Stimulated activated CD4-positive, alpha-beta T cell treated with anti-CD3 and anti-CD28 coated beads, TNF-alpha, amount 100 ng/mL, for 1 hour (primary cell): ENCODE measurements at regions not wholly inside any gene's neighbourhood (a gene's known extent, or its start where the extent isn't known, plus 50 kb on each side); places are given as distances from the start of the nearest gene placed in this dataset.

Experiments
- DNase-seq, 3 donors: peaks; one replicate each; pipeline ENCODE4 v3.0.0-alpha.2; 2020; ENCODE audit warnings: low read depth in 3 of 3, low spot score in 1 of 3

- no peak for DNase-seq
Measured at GRCh38 chr18:71028285-71028762, 739.5 kb downstream of the SOCS6 start.

GRCh38 chr18:71027531-71027930 is 738.7 kb downstream of the SOCS6 start:
- DNase-seq = no peak

DNA sequence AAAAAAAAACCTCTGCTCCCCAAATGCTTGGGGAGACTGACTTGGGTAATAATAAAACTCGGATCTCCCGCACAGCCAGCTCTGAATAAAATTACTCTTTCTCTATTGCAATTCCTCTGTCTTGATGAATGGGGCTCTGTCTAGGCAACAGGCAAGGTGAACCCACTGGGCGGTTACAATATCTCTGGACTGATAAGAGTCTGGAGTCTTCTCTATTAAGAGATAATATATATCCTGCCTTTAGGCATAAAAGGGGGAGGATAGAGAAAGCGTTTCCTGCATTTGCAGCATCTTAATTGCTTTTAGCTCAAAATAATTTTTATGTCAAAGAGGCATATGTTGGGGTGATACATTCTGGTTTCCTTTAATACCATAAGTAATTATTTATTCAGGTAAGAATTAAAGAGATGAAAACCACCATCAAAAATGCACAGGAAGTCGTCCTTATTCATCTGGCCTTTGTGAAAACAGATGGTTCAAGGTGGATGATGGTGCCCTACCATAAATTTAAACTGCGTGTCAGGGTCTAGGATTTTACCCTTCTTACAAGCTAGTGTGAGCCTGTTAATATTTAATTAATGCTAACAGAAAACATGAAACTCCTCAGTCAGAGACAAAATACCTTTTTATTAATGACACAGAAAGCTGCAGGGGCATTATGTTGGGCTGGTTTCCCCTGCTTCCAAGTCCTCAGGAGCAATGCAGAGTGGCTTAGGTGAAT is 736.8 kb downstream of the SOCS6 start:
- no peak for DNase-seq

- DNase-seq = no peak
Measured at GRCh38 chr18:71022389-71022788, 733.5 kb downstream of the SOCS6 start.

- DNase-seq = no peak
Measured at GRCh38 chr18:71021030-71021362, 732.2 kb downstream of the SOCS6 start.

DNA sequence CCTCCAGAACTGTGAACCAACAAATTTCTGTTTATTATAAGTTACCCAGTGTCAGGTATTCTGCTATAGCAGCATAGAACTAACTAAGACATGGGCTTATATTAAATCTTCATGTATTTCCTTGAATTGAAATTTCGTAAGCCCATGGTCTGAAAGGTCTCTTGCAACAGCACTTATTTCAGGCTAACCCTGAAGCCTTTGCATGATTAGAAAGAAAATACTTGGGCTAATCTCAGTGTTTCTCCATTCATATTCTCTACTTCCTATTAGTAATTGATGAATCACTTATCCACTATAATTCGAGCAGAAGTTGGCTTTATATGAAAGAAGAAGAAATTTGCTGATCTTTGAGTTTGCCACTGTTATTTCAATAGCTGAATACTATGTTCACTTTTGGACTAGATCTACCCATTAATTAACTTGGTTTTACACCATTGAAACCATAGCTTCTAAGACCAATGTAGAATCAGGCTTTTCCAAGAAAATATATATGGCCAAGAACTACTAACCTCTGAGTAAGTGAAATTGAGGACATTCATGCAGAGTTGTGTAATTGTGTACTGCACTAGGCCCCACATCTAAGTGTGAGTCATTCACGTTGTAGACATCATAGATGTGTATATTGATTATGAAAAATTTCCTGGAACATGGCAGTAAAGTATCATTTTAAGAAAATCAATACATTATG is 731.6 kb downstream of the SOCS6 start:
- no peak for DNase-seq

GRCh38 chr18:71018816-71019215 is 730.0 kb downstream of the SOCS6 start:
- DNase-seq = no peak

GRCh38 chr18:71012789-71013188 is 723.9 kb downstream of the SOCS6 start:
- no peak for DNase-seq

- DNase-seq = no peak
Measured at GRCh38 chr18:71011389-71011788, 722.5 kb downstream of the SOCS6 start.

DNA sequence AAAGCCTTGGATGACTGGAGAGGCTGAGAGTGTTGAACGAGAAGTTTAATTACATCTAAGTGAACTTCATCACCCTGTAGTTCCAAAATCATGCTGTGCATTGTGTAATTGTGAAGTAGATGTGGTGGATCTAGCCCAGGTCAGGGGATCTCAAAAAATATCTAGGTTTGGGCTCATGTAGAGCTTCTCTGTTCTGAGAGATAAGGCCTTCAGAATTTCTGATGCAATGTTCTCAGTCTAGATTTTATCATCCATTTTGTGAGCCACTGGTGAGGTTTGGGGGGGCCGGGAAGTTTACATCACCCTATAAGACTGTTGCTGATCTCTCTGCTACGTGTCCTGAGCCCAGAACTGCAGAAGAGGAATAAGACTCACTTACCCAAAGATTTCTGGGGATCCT is 719.4 kb downstream of the SOCS6 start:
- DNase-seq = no peak

DNA sequence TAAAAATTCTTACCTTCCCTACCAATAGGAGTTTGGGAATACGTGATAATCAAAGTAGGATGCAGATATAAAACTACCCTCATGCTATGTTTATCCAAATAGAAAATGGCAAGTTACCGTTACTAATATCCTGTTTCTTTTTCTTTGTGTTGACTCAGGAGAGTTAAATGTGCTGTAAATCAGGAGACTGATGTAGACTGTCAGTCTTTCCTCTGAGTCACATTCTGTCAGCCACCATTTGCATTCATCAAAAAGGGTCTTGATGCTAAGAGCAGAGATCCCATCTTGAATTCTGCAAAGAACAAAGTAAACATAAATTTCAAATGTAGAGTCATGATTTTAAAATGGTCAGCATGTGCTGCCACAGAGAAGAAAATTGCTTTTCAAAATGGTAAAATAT is 712.8 kb downstream of the SOCS6 start:
- no peak for DNase-seq

DNA sequence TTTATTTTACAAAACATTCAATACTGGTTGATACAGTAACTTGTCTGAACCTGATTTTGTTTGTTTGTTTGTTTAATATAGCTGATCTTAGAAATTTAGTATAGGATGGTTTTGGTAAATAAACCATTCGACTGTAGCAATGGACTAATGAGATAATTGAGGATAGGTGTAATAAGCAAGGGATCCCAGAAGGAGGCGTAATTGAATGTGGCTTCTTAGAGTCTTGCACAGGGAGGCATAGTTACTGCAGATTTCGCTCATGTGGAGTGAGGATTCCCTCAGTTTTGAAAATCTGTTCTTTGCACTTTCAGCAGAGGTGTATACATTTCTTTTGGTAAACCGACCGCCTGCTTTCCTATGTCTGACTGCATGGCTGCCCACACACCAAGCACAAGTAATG is 709.6 kb downstream of the SOCS6 start:
- no peak for DNase-seq

DNA sequence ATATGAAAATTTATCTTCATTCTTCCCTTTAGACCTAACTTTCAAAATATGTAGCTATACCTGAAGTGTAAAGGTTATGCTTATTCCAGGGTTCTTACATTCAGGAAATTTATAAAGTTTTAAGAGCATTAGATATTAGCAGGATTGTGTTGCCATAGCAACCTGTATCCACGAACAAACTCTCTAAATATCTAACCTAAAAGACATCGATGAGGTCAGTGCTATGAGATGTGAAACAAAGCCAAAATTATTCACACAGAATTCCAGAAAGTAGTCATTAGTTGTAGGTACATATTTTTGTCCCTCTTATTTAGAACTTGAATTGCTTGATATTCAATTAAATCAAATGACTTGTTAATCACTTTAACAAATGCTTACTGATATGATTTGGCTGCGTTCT is 705.3 kb downstream of the SOCS6 start:
- no peak for DNase-seq

- no peak for DNase-seq
Measured at GRCh38 chr18:70991577-70991976, 702.7 kb downstream of the SOCS6 start.

DNA sequence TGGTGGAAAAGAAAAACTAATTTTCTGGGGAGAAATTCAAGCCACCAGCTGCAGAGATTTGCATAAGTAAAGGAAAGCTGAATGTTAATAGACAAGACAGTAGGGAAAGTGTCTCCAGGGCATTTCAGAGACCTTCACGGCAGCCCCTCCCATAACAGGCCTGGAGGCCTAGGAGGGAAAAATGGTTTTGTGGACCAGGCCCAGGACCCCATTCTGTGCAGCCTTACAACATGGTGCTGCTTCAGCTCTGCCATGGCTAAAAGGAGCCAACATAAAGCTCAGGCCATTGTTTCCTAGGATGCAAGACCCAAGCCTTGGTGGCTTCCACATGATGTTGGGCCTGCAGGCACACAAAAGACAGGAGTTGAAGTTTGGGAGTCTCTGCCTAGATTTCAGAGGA is 697.1 kb downstream of the SOCS6 start:
- DNase-seq = no peak

GRCh38 chr18:70982292-70982691 is 693.4 kb downstream of the SOCS6 start:
- DNase-seq = no peak

DNA sequence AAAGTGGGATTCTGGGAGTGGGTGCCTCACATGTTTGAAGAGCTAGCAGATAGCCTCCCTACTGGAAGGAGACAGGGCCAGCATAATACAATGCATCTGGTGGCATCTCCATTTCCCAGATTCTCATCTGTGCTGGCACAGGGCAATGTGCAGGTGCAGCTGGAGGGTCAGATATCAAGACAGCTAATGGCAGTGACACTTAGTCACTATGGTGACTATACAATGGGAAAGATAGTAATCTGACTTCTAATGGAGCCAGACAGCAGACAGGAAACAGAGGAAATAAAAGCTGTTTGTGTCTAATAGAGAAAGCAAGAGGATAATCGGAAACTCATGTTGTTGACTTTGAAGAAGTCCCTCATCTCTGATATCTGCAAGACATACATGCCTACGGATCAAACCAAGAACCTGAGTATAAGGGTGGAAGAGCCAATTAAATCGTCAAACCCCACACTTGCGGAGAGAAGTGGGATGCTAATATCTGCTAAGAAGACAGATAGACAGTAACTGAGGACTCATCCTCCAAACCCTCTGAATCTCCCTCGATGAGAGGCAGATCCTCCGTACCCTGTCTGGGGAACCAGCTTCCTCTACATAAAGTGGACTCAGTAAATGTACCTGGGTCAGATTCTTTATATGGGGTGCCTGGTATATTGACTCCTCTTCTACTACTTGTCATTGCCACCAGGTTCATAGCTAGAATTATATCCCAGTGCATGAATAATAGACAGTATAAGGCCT is 692.7 kb downstream of the SOCS6 start:
- no peak for DNase-seq

DNA sequence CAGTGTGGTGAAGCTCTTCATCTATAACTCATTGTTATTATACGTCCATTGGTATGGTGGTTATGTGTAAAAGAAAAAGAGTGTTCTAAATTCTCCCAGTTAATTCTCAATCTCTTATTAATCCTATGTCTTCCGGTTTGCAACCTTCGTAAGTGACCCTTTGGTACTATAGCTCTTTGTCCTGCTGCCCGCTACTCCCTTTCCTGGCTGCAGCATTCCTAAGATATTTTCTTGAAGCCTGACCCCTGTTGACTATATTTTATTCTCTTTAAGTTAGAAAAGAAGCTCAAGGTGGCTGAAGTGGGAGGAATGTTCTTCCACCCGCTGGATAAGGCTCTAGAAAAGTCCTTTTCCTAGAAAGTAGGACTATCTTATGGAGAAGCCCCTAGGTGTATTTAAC is 684.8 kb downstream of the SOCS6 start:
- DNase-seq = no peak

DNA sequence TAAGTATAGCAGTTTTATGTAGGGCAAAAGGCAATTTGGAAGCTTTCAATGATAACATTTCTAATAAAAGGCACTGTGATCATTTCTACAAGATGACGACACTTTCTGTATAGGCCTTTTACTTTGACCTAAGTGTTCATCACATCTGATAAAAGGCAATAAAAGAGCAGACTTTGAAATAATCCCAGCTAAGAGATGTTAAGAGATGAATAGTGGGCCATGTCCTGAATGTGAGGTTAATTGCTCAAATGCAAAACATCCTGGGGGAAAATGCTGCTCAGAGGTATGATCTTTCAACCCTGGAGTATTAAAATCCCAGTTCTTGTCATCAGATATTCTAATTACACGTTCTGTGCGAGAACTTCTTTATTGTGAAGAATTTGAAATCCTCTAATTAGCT is 677.6 kb downstream of the SOCS6 start:
- DNase-seq = no peak

DNA sequence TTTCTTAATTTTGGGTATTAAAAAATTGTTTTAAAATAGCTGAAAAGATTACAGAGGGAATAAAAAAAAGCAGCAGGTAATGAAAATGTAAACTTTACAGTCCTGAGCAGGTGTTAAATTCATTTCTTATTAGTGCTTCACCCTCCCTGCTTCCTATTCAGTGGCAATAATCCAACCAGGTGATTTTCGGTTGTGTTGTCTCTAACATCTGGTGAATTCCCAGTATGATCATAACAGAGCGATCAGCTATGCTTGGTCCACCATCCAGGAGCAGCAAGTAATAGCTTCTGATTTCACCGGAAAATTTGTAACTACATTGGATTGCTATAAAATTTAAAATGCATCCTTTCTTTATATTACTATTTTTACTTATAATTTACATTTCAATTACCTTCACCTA is 673.1 kb downstream of the SOCS6 start:
- no peak for DNase-seq

- no peak for DNase-seq
Measured at GRCh38 chr18:70956554-70956953, 667.7 kb downstream of the SOCS6 start.

DNA sequence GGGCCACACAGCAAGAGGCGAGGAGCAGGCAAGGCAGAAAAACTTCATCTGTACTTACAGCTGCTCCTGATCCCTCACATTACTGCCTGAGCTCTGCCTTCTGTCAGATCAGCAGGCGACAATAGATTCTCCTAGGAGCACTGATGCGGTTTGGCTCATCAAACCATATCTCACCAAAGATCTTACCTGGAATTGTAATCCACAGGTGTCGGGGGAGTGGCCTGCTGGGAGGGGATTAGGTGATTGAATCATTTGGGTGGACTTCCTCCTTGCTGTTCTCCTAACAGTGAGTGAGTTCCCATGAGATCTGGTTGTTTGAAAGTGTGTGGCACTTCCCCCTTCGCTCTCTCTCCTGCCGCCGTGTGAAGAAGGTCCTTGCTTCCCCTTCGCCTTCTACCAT is 647.3 kb downstream of the SOCS6 start:
- DNase-seq = no peak
